ENCODE measurements at regions not wholly inside any gene's neighbourhood (a gene's known extent, or its start where the extent isn't known, plus 50 kb on each side); places are given as distances from the start of the nearest gene placed in this dataset.

- H3K27ac ChIP-seq, result no peak overlapping the region
- H3K9me3 ChIP-seq (ENCODE audit: low read depth, low read length), result no peaks in the 10 kb centered on the region
- H3K36me3 ChIP-seq (ENCODE audit: insufficient read depth, low read length), result no peaks in the 10 kb centered on the region
- H3K9ac ChIP-seq (ENCODE audit: insufficient read length), result no peak overlapping the region
- DNase-seq (ENCODE audit: low read depth, low spot score), result no peak
- H3K4me3 ChIP-seq, result no peak overlapping the region
- TF ChIP-seq POLR2AphosphoS5 (IDR thresholded peaks at IDR 0.05; ENCODE audit: borderline replicate concordance, low read depth, low read length) (no peak), FOXP2 (optimal IDR thresholded peaks at IDR 0.05; ENCODE audit: control extremely low read depth, extremely low read length, insufficient read depth) (no peak), EZH2 (IDR thresholded peaks at IDR 0.05) (no peak)
These were observed 58.4 kb downstream of the ARL4C start for GRCh38 chr2:234438305-234438977.

DNA sequence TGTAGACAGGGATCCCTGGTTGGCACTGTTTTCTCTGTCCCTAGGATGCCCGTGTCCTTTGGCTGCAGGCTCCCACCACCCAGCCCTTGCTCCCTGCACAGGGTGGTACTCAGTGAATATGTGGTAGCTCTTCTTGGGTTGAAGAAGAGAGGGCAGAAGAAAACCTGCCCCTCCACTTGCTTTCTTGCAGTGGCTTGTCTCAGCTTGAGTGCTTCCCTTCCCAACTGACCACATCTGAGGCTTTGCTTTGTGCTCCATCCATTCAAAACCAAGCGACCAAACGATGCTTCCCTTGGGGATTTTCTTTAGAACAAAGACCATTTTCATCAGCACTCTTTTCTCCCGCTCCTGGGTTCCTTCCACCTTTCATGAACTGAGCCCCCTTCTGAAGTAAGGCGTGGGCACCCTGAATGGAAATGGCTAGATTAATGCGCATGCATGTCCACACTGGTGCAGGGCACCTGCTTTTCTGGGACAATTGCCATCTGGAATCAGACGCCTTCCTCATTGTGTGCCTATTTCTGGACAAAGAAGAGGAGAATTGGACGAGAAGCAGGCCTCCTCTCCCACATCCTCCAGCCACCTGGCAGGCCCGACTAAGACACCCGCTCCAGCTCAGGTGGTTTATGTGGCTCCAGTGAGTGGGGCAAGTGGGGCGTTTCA lies 59.1 kb downstream of the ARL4C start:
- no peaks in the 10 kb centered on the region for H3K9me3 ChIP-seq (ENCODE audit: low read depth, low read length)
- no peaks in the 10 kb centered on the region for H3K36me3 ChIP-seq (ENCODE audit: insufficient read depth, low read length)
- H3K9ac ChIP-seq (ENCODE audit: insufficient read length), result no peak overlapping the region
- no peak overlapping the region for H3K4me3 ChIP-seq
- no peak overlapping the region for H3K27ac ChIP-seq
- DNase-seq (ENCODE audit: low read depth, low spot score), result no peak
- TF ChIP-seq EZH2 (IDR thresholded peaks at IDR 0.05), result no peak
- no peak for TF ChIP-seq FOXP2 (optimal IDR thresholded peaks at IDR 0.05; ENCODE audit: control extremely low read depth, extremely low read length, insufficient read depth)
- no peak for TF ChIP-seq POLR2AphosphoS5 (IDR thresholded peaks at IDR 0.05; ENCODE audit: borderline replicate concordance, low read depth, low read length)

DNA sequence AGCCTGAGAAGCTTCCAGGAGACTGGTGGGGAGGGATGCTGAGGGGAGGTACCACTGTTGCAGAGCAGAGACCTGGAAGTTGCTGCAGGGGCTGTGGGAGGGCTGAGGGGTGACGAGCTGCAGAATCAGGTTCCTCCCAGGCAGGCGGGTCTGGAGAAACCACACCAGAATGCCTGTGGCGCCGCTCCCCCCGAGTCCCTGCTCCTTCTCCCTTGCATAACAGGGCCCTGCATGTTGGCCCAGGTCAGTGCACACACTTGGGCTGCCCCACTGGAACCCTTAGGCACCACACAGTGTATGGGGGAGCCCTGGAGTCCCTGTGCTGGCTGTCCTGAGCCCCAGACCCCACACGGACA lies 60.4 kb downstream of the ARL4C start:
- Histone ChIP-seq H3K4me3 (no peak overlapping the region), H3K9ac (ENCODE audit: insufficient read length) (no peak overlapping the region), H3K9me3 (ENCODE audit: low read depth, low read length) (no peaks in the 10 kb centered on the region), H3K36me3 (ENCODE audit: insufficient read depth, low read length) (no peaks in the 10 kb centered on the region), H3K27ac (no peak overlapping the region)
- no peak for DNase-seq (ENCODE audit: low read depth, low spot score)
- no peak for TF ChIP-seq POLR2AphosphoS5 (IDR thresholded peaks at IDR 0.05; ENCODE audit: borderline replicate concordance, low read depth, low read length)
- TF ChIP-seq EZH2 (IDR thresholded peaks at IDR 0.05), result no peak
- TF ChIP-seq FOXP2 (optimal IDR thresholded peaks at IDR 0.05; ENCODE audit: control extremely low read depth, extremely low read length, insufficient read depth), result no peak

DNA sequence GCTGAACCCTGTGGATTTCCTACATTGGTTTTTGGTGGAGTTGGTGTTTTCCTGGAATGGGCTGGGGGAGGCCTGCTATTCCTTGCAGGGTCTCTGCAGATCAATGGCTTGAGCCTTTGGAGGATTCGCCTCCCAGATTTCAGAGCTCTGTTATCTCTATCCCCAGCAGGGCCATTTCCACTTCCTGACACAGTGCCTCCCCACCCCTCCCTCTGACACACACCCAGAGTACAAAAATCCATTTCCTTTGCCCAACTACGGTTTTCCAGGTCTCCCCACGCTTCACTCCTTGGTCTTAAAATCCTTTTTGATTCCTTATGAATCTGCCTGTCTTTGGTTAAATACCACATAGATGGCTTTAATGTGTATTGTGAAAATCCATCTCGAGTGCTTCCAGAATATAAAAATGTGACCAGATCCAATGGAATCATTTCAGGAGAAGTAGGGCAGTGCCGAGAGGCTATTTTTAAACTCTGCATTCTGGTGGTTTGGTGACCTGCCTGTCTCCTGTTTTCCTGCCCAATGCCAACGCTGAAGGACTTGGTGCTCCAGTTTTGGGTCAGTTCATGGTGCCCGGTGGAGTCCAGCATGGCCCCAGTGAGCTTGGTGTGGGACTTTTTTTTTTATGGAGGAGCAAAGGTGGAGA lies 60.9 kb downstream of the ARL4C start:
- Histone ChIP-seq H3K9ac (ENCODE audit: insufficient read length) (no peak overlapping the region), H3K27ac (no peak overlapping the region), H3K36me3 (ENCODE audit: insufficient read depth, low read length) (no peaks in the 10 kb centered on the region), H3K4me3 (no peak overlapping the region), H3K9me3 (ENCODE audit: low read depth, low read length) (no peaks in the 10 kb centered on the region)
- no peak for DNase-seq (ENCODE audit: low read depth, low spot score)
- TF ChIP-seq POLR2AphosphoS5 (IDR thresholded peaks at IDR 0.05; ENCODE audit: borderline replicate concordance, low read depth, low read length) (no peak), EZH2 (IDR thresholded peaks at IDR 0.05) (no peak), FOXP2 (optimal IDR thresholded peaks at IDR 0.05; ENCODE audit: control extremely low read depth, extremely low read length, insufficient read depth) (no peak)

DNA sequence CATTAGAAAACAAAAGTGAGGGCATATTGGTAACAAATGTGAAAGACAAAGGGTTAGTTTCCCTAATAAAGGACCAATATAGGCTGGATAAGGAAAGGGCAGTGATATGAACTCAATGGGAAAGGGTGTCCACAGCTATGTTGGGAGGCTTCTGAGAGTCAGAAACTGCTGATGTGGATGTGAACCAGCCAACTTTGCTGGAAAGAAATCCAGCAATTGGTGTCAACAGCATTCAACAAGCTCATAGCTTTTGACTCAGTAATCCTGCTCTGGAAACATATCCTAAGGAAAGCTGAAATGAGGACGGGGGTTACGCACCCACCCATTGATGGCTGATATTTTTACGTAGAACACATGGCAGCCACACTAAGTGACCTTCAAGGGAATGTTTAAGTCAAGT lies 63.7 kb downstream of the ARL4C start:
- Histone ChIP-seq H3K9ac (ENCODE audit: insufficient read length) (no peak overlapping the region), H3K9me3 (ENCODE audit: low read depth, low read length) (no peaks in the 10 kb centered on the region), H3K36me3 (ENCODE audit: insufficient read depth, low read length) (no peaks in the 10 kb centered on the region), H3K27ac (no peak overlapping the region), H3K4me3 (no peak overlapping the region)
- DNase-seq (ENCODE audit: low read depth, low spot score), result no peak
- TF ChIP-seq POLR2AphosphoS5 (IDR thresholded peaks at IDR 0.05; ENCODE audit: borderline replicate concordance, low read depth, low read length) (no peak), FOXP2 (optimal IDR thresholded peaks at IDR 0.05; ENCODE audit: control extremely low read depth, extremely low read length, insufficient read depth) (no peak), EZH2 (IDR thresholded peaks at IDR 0.05) (no peak)

GRCh38 chr2:234430871-234431270 lies 66.0 kb downstream of the ARL4C start:
- Histone ChIP-seq H3K9ac (ENCODE audit: insufficient read length) (no peak overlapping the region), H3K36me3 (ENCODE audit: insufficient read depth, low read length) (no peaks in the 10 kb centered on the region), H3K4me3 (no peak overlapping the region), H3K27ac (no peak overlapping the region), H3K9me3 (ENCODE audit: low read depth, low read length) (no peaks in the 10 kb centered on the region)
- no peak for DNase-seq (ENCODE audit: low read depth, low spot score)
- no peak for TF ChIP-seq POLR2AphosphoS5 (IDR thresholded peaks at IDR 0.05; ENCODE audit: borderline replicate concordance, low read depth, low read length)
- no peak for TF ChIP-seq EZH2 (IDR thresholded peaks at IDR 0.05)
- no peak for TF ChIP-seq FOXP2 (optimal IDR thresholded peaks at IDR 0.05; ENCODE audit: control extremely low read depth, extremely low read length, insufficient read depth)

DNA sequence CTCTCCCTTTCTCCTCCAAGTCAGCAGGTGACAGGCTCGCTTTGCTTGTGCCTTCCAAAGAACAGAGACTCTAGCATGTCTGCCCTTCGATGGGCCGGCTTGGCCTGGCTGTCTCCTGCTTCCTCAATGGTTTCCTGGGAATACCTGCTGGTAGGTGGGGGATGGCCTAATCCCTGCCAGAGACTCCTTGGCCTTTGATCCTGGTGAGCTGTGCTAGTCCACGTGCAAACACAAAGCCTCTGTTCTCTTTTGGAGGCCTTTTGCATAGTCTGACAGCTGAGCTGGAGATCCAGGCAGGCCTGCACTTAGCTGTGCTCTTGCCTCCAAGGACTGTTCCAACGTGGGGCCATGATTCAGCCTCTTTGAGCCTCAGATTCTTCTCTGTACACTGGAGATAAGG lies 67.6 kb downstream of the ARL4C start:
- Histone ChIP-seq H3K36me3 (ENCODE audit: insufficient read depth, low read length) (no peaks in the 10 kb centered on the region), H3K27ac (no peak overlapping the region), H3K9ac (ENCODE audit: insufficient read length) (no peak overlapping the region), H3K9me3 (ENCODE audit: low read depth, low read length) (no peaks in the 10 kb centered on the region), H3K4me3 (no peak overlapping the region)
- no peak for TF ChIP-seq FOXP2 (optimal IDR thresholded peaks at IDR 0.05; ENCODE audit: control extremely low read depth, extremely low read length, insufficient read depth)
- no peak for TF ChIP-seq POLR2AphosphoS5 (IDR thresholded peaks at IDR 0.05; ENCODE audit: borderline replicate concordance, low read depth, low read length)
- no peak for TF ChIP-seq EZH2 (IDR thresholded peaks at IDR 0.05)
- no peak for DNase-seq (ENCODE audit: low read depth, low spot score)
